OCI-M1 (cell line): ENCODE measurements at regions not wholly inside any gene's neighbourhood (a gene's known extent, or its start where the extent isn't known, plus 50 kb on each side); places are given as distances from the start of the nearest gene placed in this dataset.

Source experiments
- DNase-seq: peaks from one replicate; lab custom pipeline; 2025; lab: John Stamatoyannopoulos, UW

DNA sequence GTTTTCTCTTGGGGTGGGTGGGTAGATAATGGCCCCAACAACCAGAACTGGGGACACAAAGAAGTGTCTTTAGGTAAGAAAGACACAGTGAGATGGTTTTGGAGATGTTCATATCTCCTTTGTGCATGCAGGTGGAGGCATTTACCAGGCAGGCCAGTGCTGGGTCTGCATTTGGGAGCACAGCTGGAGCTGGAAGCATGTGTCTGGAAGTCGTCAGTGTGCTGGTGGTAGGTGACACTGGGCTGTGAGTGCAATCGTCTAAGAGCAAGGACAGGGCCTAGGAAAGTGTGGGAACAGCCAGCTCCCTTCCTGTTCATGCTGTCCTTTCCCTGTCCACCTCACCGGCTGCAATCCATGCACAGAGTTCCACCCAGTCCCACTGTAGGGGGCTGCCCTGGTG is 88.3 kb upstream of the ZNF32 start:
- DNase-seq, result no peak

GRCh38 chr10:43735907-43736306 is 87.2 kb upstream of the ZNF32 start:
- DNase-seq, result no peak

DNA sequence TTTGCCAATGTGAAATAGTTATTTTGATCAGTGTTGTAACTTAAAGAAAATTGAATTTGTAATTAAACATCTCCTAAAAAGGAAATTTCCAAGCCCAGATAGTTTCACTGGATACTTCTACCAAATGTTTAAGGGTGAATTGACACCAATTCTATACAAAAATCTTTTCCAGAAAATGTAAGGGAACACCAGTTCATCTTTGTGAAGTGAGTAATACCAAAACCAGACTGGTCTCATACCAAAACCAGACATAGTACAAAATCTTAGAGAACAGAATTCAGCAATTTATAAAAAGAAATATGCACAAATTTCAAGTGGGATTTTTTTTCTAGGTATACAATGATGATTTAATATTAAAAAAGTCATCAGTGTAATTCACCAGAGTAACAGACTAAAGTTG is 86.0 kb upstream of the ZNF32 start:
- no peak for DNase-seq

DNA sequence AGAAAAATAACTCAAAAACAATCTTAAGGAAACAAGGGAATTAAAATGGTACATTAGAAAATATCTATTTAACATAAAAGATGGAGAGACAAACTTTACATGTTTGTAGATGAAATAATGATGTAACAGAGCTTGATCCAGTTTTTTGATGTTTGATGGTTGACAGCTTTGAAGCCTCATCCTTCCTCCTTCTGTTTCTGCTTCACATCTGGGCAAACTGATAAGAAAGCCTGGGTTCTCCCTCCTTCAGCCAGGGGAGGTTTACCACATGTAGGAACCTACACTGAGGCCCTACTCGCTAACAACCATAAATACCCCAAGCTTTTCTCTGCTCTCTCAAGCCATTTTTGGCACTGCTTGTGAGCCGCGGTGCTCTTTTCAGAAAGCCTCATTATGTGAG is 82.8 kb upstream of the ZNF32 start:
- peak; percentile 97 for DNase-seq

DNA sequence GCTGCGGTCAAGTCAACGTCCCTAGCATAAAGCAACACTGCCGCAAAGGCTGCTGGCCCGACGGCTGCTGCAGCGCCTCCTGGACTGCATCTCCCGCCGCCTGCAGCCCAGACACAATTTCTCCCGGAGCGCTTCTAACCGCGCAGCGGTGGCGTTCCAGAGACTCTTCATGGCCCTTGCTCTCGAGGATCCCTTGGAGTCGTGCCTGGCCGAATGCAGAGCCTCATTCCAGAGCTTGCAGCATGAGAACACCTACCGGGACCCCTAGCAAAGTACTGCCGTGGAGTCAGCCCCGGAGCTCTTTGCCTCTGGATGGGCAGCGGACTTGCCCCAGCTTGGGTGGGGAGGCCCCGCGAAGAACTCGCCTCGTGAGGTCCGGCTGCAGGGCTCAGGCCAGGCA is 79.7 kb upstream of the ZNF32 start:
- DNase-seq, result no peak

GRCh38 chr10:43727935-43728334 is 79.3 kb upstream of the ZNF32 start:
- no peak for DNase-seq

DNA sequence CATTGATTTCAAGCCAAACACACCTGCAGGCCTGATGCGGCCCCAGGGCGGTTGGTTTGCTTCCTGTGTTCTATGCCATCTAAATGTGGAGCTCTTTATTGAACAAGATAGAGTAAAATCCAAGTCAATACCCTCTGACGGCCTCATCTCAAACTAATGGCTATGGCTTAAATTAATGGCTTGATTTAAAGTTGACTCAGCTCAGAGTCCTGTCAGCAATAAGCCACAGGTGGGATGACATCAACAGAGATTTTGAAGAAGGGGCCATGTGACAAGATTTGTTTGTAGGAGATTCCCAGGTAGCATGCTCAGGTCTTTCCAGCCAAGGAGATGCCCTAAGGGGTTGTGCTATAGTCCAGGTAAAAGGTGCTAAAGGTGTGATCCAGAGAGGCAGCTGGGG is 66.7 kb upstream of the ZNF32 start:
- no peak for DNase-seq

DNA sequence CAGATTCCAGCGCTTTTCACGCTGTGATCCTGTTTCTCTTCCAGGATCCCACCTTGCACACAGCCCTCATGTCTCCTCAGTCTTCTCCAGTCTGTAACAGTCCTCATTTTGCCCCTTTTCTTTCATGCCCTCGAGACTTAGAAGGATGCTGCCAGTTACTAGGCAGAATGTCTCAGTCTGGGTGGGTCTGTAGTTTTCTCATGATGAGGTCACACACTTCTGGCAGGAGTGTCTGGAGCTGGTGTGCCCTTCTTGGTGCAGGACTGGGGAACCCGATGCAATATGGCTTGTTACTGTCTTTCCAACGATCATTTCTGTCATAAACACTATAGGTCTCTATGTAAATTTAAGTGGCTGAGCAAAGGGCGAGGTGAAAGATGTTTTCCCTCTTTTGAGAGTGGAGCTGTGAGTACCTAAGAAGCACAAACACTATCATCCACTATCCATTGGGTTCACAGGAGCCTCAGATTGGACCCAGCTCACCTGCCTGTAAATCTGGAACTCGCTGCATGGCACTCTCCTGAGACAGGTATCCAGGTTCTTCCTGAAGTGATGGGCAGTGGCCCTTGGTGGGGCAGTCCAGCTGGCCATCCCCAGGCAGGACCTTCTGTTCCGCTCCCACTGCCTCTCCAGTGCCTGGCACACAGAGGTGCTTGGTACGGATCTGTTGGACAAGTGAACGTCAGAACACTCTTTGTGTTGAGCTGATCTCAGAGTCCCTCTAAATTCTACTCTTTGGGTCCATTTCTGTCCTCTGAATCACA is 64.3 kb upstream of the ZNF32 start:
- no peak for DNase-seq

DNA sequence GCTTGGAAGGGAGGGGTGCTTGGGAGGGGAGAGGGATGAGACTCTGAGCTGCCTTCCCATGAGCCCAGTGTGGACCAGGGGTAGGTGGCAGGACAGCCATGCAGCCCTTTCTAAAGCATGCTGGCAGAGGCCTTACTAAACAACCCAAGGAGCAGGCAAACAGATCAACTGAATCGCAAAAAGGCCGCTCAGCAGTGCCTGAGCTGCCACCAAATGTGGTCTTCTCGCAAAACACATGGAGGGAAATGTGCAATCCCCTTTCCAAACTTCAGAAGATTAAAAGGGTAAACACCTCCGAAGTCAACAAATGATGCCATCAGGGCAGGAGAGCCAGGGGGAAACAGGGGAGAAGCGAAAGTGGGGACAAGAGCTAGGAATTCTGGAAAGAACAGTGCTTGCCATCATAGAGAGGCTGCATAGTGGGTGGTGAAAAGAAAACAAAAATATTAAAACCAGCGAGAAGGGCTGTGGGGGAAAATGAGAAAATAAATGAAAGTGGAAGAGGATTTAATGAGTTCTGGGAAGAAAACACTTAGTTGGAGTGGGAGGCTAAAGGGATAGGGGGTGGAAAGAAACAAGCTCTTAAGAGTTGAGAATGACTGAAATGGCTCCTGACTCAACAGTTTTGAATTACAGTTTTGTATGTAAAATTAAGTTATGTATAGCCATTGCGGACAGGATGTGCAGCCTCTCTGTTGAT is 62.2 kb upstream of the ZNF32 start:
- no peak for DNase-seq

DNA sequence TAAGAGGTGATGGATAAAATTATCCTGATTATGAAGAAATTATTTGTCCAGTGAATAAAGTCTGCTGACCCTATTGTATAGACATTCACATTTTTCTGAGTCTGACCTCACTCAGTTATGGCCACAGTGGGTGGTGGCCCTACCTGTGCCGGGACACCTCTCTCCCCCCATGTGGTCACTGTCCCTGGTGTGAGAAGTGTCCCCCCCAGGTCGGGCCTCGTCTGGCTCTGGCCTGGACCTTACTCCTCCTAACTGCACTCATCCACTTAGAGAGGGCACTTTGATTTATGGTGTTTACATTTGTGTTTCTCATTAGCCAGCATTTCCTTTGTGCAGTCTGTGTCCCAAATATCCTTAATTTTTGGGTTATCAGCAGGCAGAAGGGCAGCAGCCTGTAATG is 59.6 kb upstream of the ZNF32 start:
- no peak for DNase-seq

- DNase-seq, result no peak
These were observed 59.1 kb upstream of the ZNF32 start for GRCh38 chr10:43707770-43708169.

GRCh38 chr10:43706166-43706565 is 57.5 kb upstream of the ZNF32 start:
- no peak for DNase-seq

GRCh38 chr10:43703286-43703685 is 54.6 kb upstream of the ZNF32 start:
- DNase-seq, result no peak

- no peak for DNase-seq
These were observed 54.2 kb upstream of the ZNF32 start for GRCh38 chr10:43702936-43703281.

- DNase-seq, result no peak
These were observed 53.7 kb upstream of the ZNF32 start for GRCh38 chr10:43702213-43702935.

- DNase-seq, result no peak
These were observed 52.6 kb upstream of the ZNF32 start for GRCh38 chr10:43701295-43701694.

- no peak for DNase-seq
These were observed 51.6 kb upstream of the ZNF32 start for GRCh38 chr10:43700306-43700705.

- no peak for DNase-seq
These were observed 50.8 kb upstream of the ZNF32 start for GRCh38 chr10:43699516-43699915.
